ENCODE measurements at regions not wholly inside any gene's neighbourhood (a gene's known extent, or its start where the extent isn't known, plus 50 kb on each side); places are given as distances from the start of the nearest gene placed in this dataset.
A peak's percentile ranks its signal among the peaks of the same experiment; 100 is the strongest.
"Not testable (repeated sequence)": the region's sequence is repeated elsewhere in the genome, so short reads cannot be mapped to it uniquely, and the experiment has no call there.

- H3K27ac ChIP-seq; H3K4me3 ChIP-seq; H3K36me3 ChIP-seq; H3K9me3 ChIP-seq; intact Hi-C loops (cut with DNase I; ENCODE audit: low total_unique reads); H3K4me1 ChIP-seq; H3K27me3 ChIP-seq; DNase-seq (ENCODE audit: low spot score in 2 of 2): not testable (repeated sequence)
These were observed 166.3 kb downstream of the ZNF267 start for GRCh38 chr16:32039919-32040318.

- intact Hi-C loops (cut with DNase I; ENCODE audit: low total_unique reads); H3K4me1 ChIP-seq; DNase-seq (ENCODE audit: low spot score in 2 of 2); H3K27ac ChIP-seq; H3K27me3 ChIP-seq; H3K4me3 ChIP-seq; H3K36me3 ChIP-seq; H3K9me3 ChIP-seq: not testable (repeated sequence)
These were observed 187.0 kb upstream of the TP53TG3D start for GRCh38 chr16:32066016-32066651.

GRCh38 chr16:32071586-32071985 lies 181.5 kb upstream of the TP53TG3D start:
- H3K4me3 ChIP-seq; DNase-seq (ENCODE audit: low spot score in 2 of 2); H3K27me3 ChIP-seq; intact Hi-C loops (cut with DNase I; ENCODE audit: low total_unique reads); H3K9me3 ChIP-seq; H3K4me1 ChIP-seq; H3K36me3 ChIP-seq; H3K27ac ChIP-seq: not testable (repeated sequence)

GRCh38 chr16:32083891-32084290 lies 169.2 kb upstream of the TP53TG3D start:
- H3K27ac ChIP-seq; H3K4me1 ChIP-seq; DNase-seq (ENCODE audit: low spot score in 2 of 2); H3K27me3 ChIP-seq; H3K4me3 ChIP-seq; intact Hi-C loops (cut with DNase I; ENCODE audit: low total_unique reads); H3K36me3 ChIP-seq; H3K9me3 ChIP-seq: not testable (repeated sequence)

GRCh38 chr16:32084656-32085401 lies 168.3 kb upstream of the TP53TG3D start:
- H3K9me3 ChIP-seq; DNase-seq (ENCODE audit: low spot score in 2 of 2); H3K36me3 ChIP-seq; H3K4me1 ChIP-seq; intact Hi-C loops (cut with DNase I; ENCODE audit: low total_unique reads); H3K27me3 ChIP-seq; H3K27ac ChIP-seq: not testable (repeated sequence)
- H3K4me3 ChIP-seq: peak overlapping the region in 1 of 3 donors; percentile 38

- H3K27me3 ChIP-seq; H3K4me1 ChIP-seq; DNase-seq (ENCODE audit: low spot score in 2 of 2); H3K36me3 ChIP-seq; intact Hi-C loops (cut with DNase I; ENCODE audit: low total_unique reads); H3K9me3 ChIP-seq; H3K27ac ChIP-seq: not testable (repeated sequence)
- H3K4me3 ChIP-seq: peak overlapping the region; percentile 17 to 38 (median 31)
These were observed 167.5 kb upstream of the TP53TG3D start for GRCh38 chr16:32085438-32086141.

GRCh38 chr16:32115562-32115961 lies 137.5 kb upstream of the TP53TG3D start:
- DNase-seq (ENCODE audit: low spot score in 2 of 2): peak in 1 of 2 donors; percentile 34
- H3K27me3 ChIP-seq; intact Hi-C loops (cut with DNase I; ENCODE audit: low total_unique reads); H3K36me3 ChIP-seq; H3K27ac ChIP-seq; H3K4me1 ChIP-seq; H3K9me3 ChIP-seq: not testable (repeated sequence)
- H3K4me3 ChIP-seq: peak overlapping the region; percentile 52 to 62 (median 54)

- DNase-seq (ENCODE audit: low spot score in 2 of 2): no peak
- no peak overlapping the region for H3K27ac ChIP-seq
- intact Hi-C loops (cut with DNase I; ENCODE audit: low total_unique reads): no loop called here
- H3K36me3 ChIP-seq: no peaks in the 10 kb centered on the region
- peak overlapping the region; percentile 52 to 62 (median 54) for H3K4me3 ChIP-seq
- H3K27me3 ChIP-seq: no peaks in the 10 kb centered on the region
- H3K9me3 ChIP-seq: no peaks in the 10 kb centered on the region
- H3K4me1 ChIP-seq: no peaks in the 10 kb centered on the region
- TF ChIP-seq POLR2AphosphoS5 (IDR thresholded peaks at IDR 0.05) (no peak), POLR2A (IDR thresholded peaks at IDR 0.05) (no peak), CTCF (IDR thresholded peaks at IDR 0.05) (no peak)
These were observed 137.0 kb upstream of the TP53TG3D start for GRCh38 chr16:32116080-32116479.

GRCh38 chr16:32116533-32116932 lies 136.6 kb upstream of the TP53TG3D start:
- H3K4me1 ChIP-seq; H3K27me3 ChIP-seq; H3K36me3 ChIP-seq; intact Hi-C loops (cut with DNase I; ENCODE audit: low total_unique reads); H3K9me3 ChIP-seq; H3K27ac ChIP-seq: not testable (repeated sequence)
- DNase-seq (ENCODE audit: low spot score in 2 of 2): peak in 1 of 2 donors; percentile 40
- H3K4me3 ChIP-seq: peak overlapping the region; percentile 52 to 62 (median 54)

- H3K27me3 ChIP-seq; DNase-seq (ENCODE audit: low spot score in 2 of 2); H3K9me3 ChIP-seq; intact Hi-C loops (cut with DNase I; ENCODE audit: low total_unique reads); H3K27ac ChIP-seq; H3K4me3 ChIP-seq; H3K36me3 ChIP-seq; H3K4me1 ChIP-seq: not testable (repeated sequence)
These were observed 132.7 kb upstream of the TP53TG3D start for GRCh38 chr16:32120372-32120771.

GRCh38 chr16:32120779-32121178 lies 132.3 kb upstream of the TP53TG3D start:
- H3K4me1 ChIP-seq; H3K27me3 ChIP-seq; H3K27ac ChIP-seq; H3K36me3 ChIP-seq; DNase-seq (ENCODE audit: low spot score in 2 of 2); intact Hi-C loops (cut with DNase I; ENCODE audit: low total_unique reads); H3K4me3 ChIP-seq; H3K9me3 ChIP-seq: not testable (repeated sequence)

- H3K4me3 ChIP-seq; intact Hi-C loops (cut with DNase I; ENCODE audit: low total_unique reads); H3K9me3 ChIP-seq; H3K27ac ChIP-seq; H3K4me1 ChIP-seq; DNase-seq (ENCODE audit: low spot score in 2 of 2); H3K27me3 ChIP-seq; H3K36me3 ChIP-seq: not testable (repeated sequence)
These were observed 131.7 kb upstream of the TP53TG3D start for GRCh38 chr16:32121273-32121900.

Measured in breast epithelium (tissue), 4 donors.